GM21717 (cell line): ENCODE measurements at regions not wholly inside any gene's neighbourhood (a gene's known extent, or its start where the extent isn't known, plus 50 kb on each side); places are given as distances from the start of the nearest gene placed in this dataset.
"Not testable (repeated sequence)": the region's sequence is repeated elsewhere in the genome, so short reads cannot be mapped to it uniquely, and the experiment has no call there.

Experiments used
- ATAC-seq: cut with Tn5 transposase; IDR thresholded peaks from one replicate; pipeline ENCODE4 v1.9.1; 2021; ENCODE audit warnings: mild to moderate bottlenecking, moderate library complexity; ENCODE audit not compliant: unreplicated experiment

- no peak for ATAC-seq
Observed at GRCh38 chr7:20519645-20520044, 95.8 kb upstream of the ABCB5 start.

GRCh38 chr7:20520530-20520929, 94.9 kb upstream of the ABCB5 start:
- no peak for ATAC-seq

- ATAC-seq, result no peak
Observed at GRCh38 chr7:20521243-20521642, 94.2 kb upstream of the ABCB5 start.

- ATAC-seq, result no peak
Observed at GRCh38 chr7:20529260-20529659, 86.2 kb upstream of the ABCB5 start.

- no peak for ATAC-seq
Observed at GRCh38 chr7:20532890-20533289, 82.6 kb upstream of the ABCB5 start.

GRCh38 chr7:20534543-20534942, 80.9 kb upstream of the ABCB5 start:
- no peak for ATAC-seq

- ATAC-seq, result no peak
Observed at GRCh38 chr7:20535541-20535940, 79.9 kb upstream of the ABCB5 start.

GRCh38 chr7:20539201-20539600, 76.3 kb upstream of the ABCB5 start:
- ATAC-seq, result no peak

- peak; percentile 76 for ATAC-seq
Observed at GRCh38 chr7:20541608-20542349, 73.7 kb upstream of the ABCB5 start.

GRCh38 chr7:20542594-20542993, 72.9 kb upstream of the ABCB5 start:
- no peak for ATAC-seq

- ATAC-seq, result no peak
Observed at GRCh38 chr7:20543500-20543899, 72.0 kb upstream of the ABCB5 start.

GRCh38 chr7:20545016-20545415, 70.5 kb upstream of the ABCB5 start:
- no peak for ATAC-seq

- ATAC-seq, result not testable (repeated sequence)
Observed at GRCh38 chr7:20546958-20547357, 68.5 kb upstream of the ABCB5 start.

- ATAC-seq, result no peak
Observed at GRCh38 chr7:20554072-20554471, 61.4 kb upstream of the ABCB5 start.

GRCh38 chr7:20556091-20556490, 59.4 kb upstream of the ABCB5 start:
- ATAC-seq, result no peak

- no peak for ATAC-seq
Observed at GRCh38 chr7:20557116-20557515, 58.4 kb upstream of the ABCB5 start.

- no peak for ATAC-seq
Observed at GRCh38 chr7:20558963-20559716, 56.3 kb upstream of the ABCB5 start.

- no peak for ATAC-seq
Observed at GRCh38 chr7:20559883-20560282, 55.6 kb upstream of the ABCB5 start.

- no peak for ATAC-seq
Observed at GRCh38 chr7:20560325-20561180, 54.9 kb upstream of the ABCB5 start.

GRCh38 chr7:20561466-20561865, 54.0 kb upstream of the ABCB5 start:
- no peak for ATAC-seq

- ATAC-seq, result no peak
Observed at GRCh38 chr7:20561908-20562307, 53.6 kb upstream of the ABCB5 start.
